ENCODE measurements at regions not wholly inside any gene's neighbourhood (a gene's known extent, or its start where the extent isn't known, plus 50 kb on each side); places are given as distances from the start of the nearest gene placed in this dataset.
A peak's percentile ranks its signal among the peaks of the same experiment; 100 is the strongest.
"Not testable (repeated sequence)": the region's sequence is repeated elsewhere in the genome, so short reads cannot be mapped to it uniquely, and the experiment has no call there.

- Mint-ChIP-seq H3K9me3 (no peaks in the 10 kb centered on the region), H3K27ac (peak overlapping the region; percentile 84), H3K4me3 (peak overlapping the region; percentile 45), H3K4me1 (ENCODE audit: unreplicated experiment) (peaks cover 42% of the 10 kb centered on the region), H3K27me3 (no peaks in the 10 kb centered on the region), H3K36me3 (no peaks in the 10 kb centered on the region)
- no peak for DNase-seq (ENCODE audit: extremely low spot score, unreplicated experiment)
- no peak for TF ChIP-seq CTCF (conservative IDR thresholded peaks at IDR 0.05)
Measured at GRCh38 chr20:53652859-53653517, 59.3 kb upstream of the ZNF217 start.

GRCh38 chr20:53652090-53652858, 58.6 kb upstream of the ZNF217 start:
- H3K27ac Mint-ChIP-seq = peak overlapping the region; percentile 84

GRCh38 chr20:53649493-53649892, 55.9 kb upstream of the ZNF217 start:
- H3K27me3 Mint-ChIP-seq; H3K27ac Mint-ChIP-seq; H3K4me3 Mint-ChIP-seq; H3K36me3 Mint-ChIP-seq; H3K9me3 Mint-ChIP-seq; DNase-seq (ENCODE audit: extremely low spot score, unreplicated experiment): not testable (repeated sequence)
- H3K4me1 Mint-ChIP-seq (ENCODE audit: unreplicated experiment) = peaks cover 15% of the 10 kb centered on the region

More at GRCh38 chr20:53652090-53652858, 58.6 kb upstream of the ZNF217 start:
- no peak for DNase-seq (ENCODE audit: extremely low spot score, unreplicated experiment)
- Mint-ChIP-seq H3K4me3 (peak overlapping the region; percentile 16), H3K36me3 (no peaks in the 10 kb centered on the region), H3K4me1 (ENCODE audit: unreplicated experiment) (peaks cover 35% of the 10 kb centered on the region), H3K27me3 (no peaks in the 10 kb centered on the region), H3K9me3 (no peaks in the 10 kb centered on the region)
- no peak for TF ChIP-seq CTCF (conservative IDR thresholded peaks at IDR 0.05)

GRCh38 chr20:53647286-53647821, 53.7 kb upstream of the ZNF217 start:
- Mint-ChIP-seq H3K36me3 (no peaks in the 10 kb centered on the region), H3K27ac (no peak overlapping the region), H3K9me3 (no peaks in the 10 kb centered on the region), H3K27me3 (no peaks in the 10 kb centered on the region), H3K4me3 (no peak overlapping the region), H3K4me1 (ENCODE audit: unreplicated experiment) (peaks cover 16% of the 10 kb centered on the region)
- TF ChIP-seq CTCF (conservative IDR thresholded peaks at IDR 0.05) = no peak
- no peak for DNase-seq (ENCODE audit: extremely low spot score, unreplicated experiment)

- TF ChIP-seq CTCF (conservative IDR thresholded peaks at IDR 0.05) = no peak
- Mint-ChIP-seq H3K27me3 (no peaks in the 10 kb centered on the region), H3K27ac (no peak overlapping the region), H3K9me3 (no peaks in the 10 kb centered on the region), H3K4me3 (no peak overlapping the region), H3K36me3 (no peaks in the 10 kb centered on the region), H3K4me1 (ENCODE audit: unreplicated experiment) (peaks cover 14% of the 10 kb centered on the region)
- no peak for DNase-seq (ENCODE audit: extremely low spot score, unreplicated experiment)
Measured at GRCh38 chr20:53646550-53646949, 52.9 kb upstream of the ZNF217 start.

- no peak for DNase-seq (ENCODE audit: extremely low spot score, unreplicated experiment)
- no peaks in the 10 kb centered on the region for H3K36me3 Mint-ChIP-seq
- peaks cover 17% of the 10 kb centered on the region for H3K4me1 Mint-ChIP-seq (ENCODE audit: unreplicated experiment)
- no peaks in the 10 kb centered on the region for H3K27me3 Mint-ChIP-seq
- no peak for TF ChIP-seq CTCF (conservative IDR thresholded peaks at IDR 0.05)
- no peak overlapping the region for H3K4me3 Mint-ChIP-seq
- H3K27ac Mint-ChIP-seq = peak overlapping the region; percentile 37
- no peaks in the 10 kb centered on the region for H3K9me3 Mint-ChIP-seq
Measured at GRCh38 chr20:53645582-53645897, 51.9 kb upstream of the ZNF217 start.

- H3K4me3 Mint-ChIP-seq; H3K36me3 Mint-ChIP-seq; H3K27me3 Mint-ChIP-seq; DNase-seq (ENCODE audit: extremely low spot score, unreplicated experiment); H3K9me3 Mint-ChIP-seq: not testable (repeated sequence)
- Mint-ChIP-seq H3K4me1 (ENCODE audit: unreplicated experiment) (peaks cover 17% of the 10 kb centered on the region), H3K27ac (peak overlapping the region; percentile 99)
Measured at GRCh38 chr20:53644108-53644507, 50.5 kb upstream of the ZNF217 start.
